AG04450 (cell line): ENCODE measurements at regions not wholly inside any gene's neighbourhood (a gene's known extent, or its start where the extent isn't known, plus 50 kb on each side); places are given as distances from the start of the nearest gene placed in this dataset.

Source experiments
- CTCF ChIA-PET: fragments of 300-600, 350-600 bp; formaldehyde crosslinking; extraction: SDS; loops from one replicate; lab custom pipeline; 2022; ENCODE audit warnings: antibody characterized with exemption, inconsistent platforms; lab: Charles Lee
- POLR2A ChIA-PET: fragments of 350-600 bp; formaldehyde crosslinking; extraction: SDS; loops from one replicate; lab custom pipeline; 2021; ENCODE audit warnings: antibody characterized with exemption, inconsistent platforms; lab: Yijun Ruan, JAX
- DNase-seq: peaks from one replicate; pipeline ENCODE4 v3.0.0-alpha.2; 2011; ENCODE audit warnings: low read depth, low spot score
- H3K27ac ChIP-seq: one replicate; pipeline ENCODE4 v1.5.1; 2012; ENCODE audit warnings: low read depth, low read length, control low read depth
- H3K27me3 ChIP-seq: one replicate; pipeline ENCODE4 v1.6.0; 2012; ENCODE audit warnings: low read length; ENCODE audit not compliant: control insufficient read depth, insufficient read depth
- H3K4me3 ChIP-seq: 2 replicates; pipeline ENCODE4 v1.5.1; 2011; ENCODE audit warnings: mild to moderate bottlenecking, low read depth, low read length, control low read depth
- H3K9me3 ChIP-seq: 2 replicates; pipeline ENCODE4 v1.5.1; 2012; ENCODE audit warnings: low read length; ENCODE audit not compliant: control insufficient read depth, insufficient read depth
- TF ChIP-seq, protein P1 (sequence below): IDR thresholded peaks from 2 replicates; pipeline ENCODE4 v1.5.1; 2011; ENCODE audit warnings: low read depth, low read length, control low read depth, inconsistent platforms

DNA sequence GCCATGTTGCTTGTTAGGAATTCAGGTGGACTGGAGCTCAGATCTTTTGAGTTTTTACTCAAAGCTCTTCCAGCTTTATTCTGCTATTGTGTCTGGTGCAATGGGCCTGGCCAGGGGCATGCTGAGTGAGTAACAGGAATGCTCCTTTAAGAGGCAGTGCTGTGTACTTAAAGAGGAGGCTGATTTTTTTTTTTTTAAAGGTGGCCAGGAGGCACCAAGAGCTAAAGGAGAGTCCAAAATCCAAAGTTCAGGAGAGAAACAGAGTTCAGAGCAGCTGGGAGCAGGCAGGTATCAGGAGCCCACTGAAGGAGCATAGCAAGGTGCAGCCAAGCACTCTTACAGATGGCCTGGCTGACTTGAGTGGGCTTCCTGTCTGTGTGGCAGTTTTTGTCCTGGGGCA is 178.7 kb downstream of the FMR1NB start:
- POLR2A ChIA-PET, result no interaction called here
- TF ChIP-seq, protein P1, sequence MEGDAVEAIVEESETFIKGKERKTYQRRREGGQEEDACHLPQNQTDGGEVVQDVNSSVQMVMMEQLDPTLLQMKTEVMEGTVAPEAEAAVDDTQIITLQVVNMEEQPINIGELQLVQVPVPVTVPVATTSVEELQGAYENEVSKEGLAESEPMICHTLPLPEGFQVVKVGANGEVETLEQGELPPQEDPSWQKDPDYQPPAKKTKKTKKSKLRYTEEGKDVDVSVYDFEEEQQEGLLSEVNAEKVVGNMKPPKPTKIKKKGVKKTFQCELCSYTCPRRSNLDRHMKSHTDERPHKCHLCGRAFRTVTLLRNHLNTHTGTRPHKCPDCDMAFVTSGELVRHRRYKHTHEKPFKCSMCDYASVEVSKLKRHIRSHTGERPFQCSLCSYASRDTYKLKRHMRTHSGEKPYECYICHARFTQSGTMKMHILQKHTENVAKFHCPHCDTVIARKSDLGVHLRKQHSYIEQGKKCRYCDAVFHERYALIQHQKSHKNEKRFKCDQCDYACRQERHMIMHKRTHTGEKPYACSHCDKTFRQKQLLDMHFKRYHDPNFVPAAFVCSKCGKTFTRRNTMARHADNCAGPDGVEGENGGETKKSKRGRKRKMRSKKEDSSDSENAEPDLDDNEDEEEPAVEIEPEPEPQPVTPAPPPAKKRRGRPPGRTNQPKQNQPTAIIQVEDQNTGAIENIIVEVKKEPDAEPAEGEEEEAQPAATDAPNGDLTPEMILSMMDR, result no peak
- H3K27ac ChIP-seq, result no peak overlapping the region
- H3K27me3 ChIP-seq, result no peaks in the 10 kb centered on the region
- DNase-seq, result no peak
- H3K4me3 ChIP-seq, result no peak overlapping the region
- no peaks in the 10 kb centered on the region for H3K9me3 ChIP-seq
- CTCF ChIA-PET, result no interaction called here

DNA sequence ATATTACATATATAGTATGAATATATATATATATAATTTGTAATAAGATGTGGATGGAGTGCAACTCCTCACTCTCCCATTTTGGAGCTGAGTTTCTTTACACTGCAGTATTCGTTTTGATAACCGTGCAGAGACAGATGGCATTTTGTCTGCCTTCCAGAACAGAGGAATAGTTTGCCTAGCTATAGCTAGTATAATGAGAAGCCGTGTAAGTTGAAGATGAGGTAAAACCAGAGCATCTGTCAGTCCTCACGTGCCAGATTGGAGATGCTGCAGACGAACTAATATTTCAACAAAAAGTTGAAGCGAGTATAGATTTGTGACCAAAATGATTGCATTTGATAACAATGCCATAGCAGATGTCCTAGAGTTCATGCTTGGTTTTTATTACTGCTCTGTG is 180.6 kb downstream of the FMR1NB start:
- ChIA-PET POLR2A (no interaction called here), CTCF (no interaction called here)
- H3K9me3 ChIP-seq, result no peaks in the 10 kb centered on the region; the same call in 1 of the 2 replicates
- H3K4me3 ChIP-seq, result no peak overlapping the region
- no peak for DNase-seq
- H3K27me3 ChIP-seq, result no peaks in the 10 kb centered on the region
- H3K27ac ChIP-seq, result no peak overlapping the region
- TF ChIP-seq, protein P1, result no peak

DNA sequence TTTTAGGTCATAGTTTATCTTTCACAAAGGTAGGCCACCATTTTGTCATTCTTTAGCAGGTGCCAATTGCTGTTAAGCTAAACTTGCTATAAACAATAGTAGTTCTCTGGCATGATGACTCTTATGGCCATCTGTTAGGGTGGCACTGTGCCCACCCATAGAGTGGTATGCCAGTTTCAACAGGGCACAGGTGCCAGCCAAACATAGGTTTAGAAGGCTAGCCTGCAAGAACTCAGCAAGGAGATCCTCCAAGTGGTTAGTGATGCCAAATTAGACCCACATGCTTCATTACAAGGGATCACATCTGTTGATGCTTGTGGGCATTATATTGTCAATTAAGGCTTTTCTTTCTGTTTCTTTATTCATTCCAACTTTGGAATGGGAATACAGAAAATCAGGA is 204.5 kb downstream of the FMR1NB start:
- H3K27me3 ChIP-seq, result no peaks in the 10 kb centered on the region
- no peak for DNase-seq
- no peak overlapping the region for H3K4me3 ChIP-seq
- H3K27ac ChIP-seq, result no peak overlapping the region
- POLR2A ChIA-PET, result no interaction called here
- TF ChIP-seq, protein P1, result no peak
- peaks cover 5% of the 10 kb centered on the region; the same call in 1 of the 2 replicates for H3K9me3 ChIP-seq
- CTCF ChIA-PET, result no interaction called here

DNA sequence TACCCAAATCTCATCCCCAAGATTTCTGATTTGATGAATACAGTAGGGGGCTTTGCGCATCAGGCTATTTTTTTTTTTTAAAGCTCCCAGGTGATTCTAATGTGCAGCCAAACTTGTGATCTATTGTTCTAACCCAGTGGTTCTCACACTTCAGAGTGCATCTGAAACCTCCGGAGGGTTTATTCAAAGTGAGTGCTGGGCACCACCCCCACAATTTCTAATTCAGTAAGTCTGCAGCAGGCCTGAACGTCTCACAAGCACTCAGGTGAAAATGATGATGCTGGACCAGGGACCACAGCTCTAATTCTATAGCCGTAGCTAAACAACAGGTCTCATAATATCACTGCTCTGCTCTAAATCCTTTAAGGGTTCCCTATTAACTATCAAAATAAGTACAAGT is 211.4 kb downstream of the FMR1NB start:
- H3K27ac ChIP-seq, result no peak overlapping the region
- ChIA-PET CTCF (no interaction called here), POLR2A (no interaction called here)
- DNase-seq, result no peak
- TF ChIP-seq, protein P1, result no peak
- H3K9me3 ChIP-seq, result no peaks in the 10 kb centered on the region
- no peak overlapping the region for H3K4me3 ChIP-seq
- H3K27me3 ChIP-seq, result no peaks in the 10 kb centered on the region

DNA sequence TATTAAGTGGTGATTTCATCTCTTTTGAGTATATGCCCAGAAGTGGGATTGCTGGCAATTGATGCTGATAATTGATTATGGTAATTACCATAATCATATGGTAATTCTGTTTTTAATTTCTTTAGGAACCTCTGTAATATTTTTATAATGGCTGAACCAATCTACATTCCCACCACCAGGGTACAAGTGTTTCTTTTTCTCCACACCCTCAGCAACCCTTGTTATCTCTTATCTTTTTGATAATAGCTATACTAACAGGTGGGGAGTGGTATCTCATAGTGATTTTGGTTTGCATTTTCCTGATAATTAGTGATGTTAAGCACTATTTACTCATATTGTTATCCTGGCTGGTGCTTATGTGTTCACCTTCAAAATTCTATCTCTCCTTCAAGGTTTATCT is 212.6 kb downstream of the FMR1NB start:
- TF ChIP-seq, protein P1, result no peak
- no peaks in the 10 kb centered on the region for H3K27me3 ChIP-seq
- ChIA-PET POLR2A (no interaction called here), CTCF (no interaction called here)
- no peak for DNase-seq
- H3K27ac ChIP-seq, result no peak overlapping the region
- no peak overlapping the region for H3K4me3 ChIP-seq
- H3K9me3 ChIP-seq, result peaks cover 4% of the 10 kb centered on the region; the same call in 1 of the 2 replicates
